MCF 10A (cell line): ENCODE measurements at regions not wholly inside any gene's neighbourhood (a gene's known extent, or its start where the extent isn't known, plus 50 kb on each side); places are given as distances from the start of the nearest gene placed in this dataset.

Experiments used
- BruUV-seq: library from RNA; stranded (reverse); fragments of 400-500 nt; replicated peaks from 2 replicates; lab custom pipeline; 2021; lab: Mats Ljungman, UMichigan
- CTCF ChIA-PET: fragments of 300-600 bp; sonication (Branson Sonifier 250); formaldehyde crosslinking; extraction: SDS; loops from one replicate; lab custom pipeline; 2021; ENCODE audit warnings: antibody characterized with exemption, inconsistent platforms; lab: Yijun Ruan, JAX
- POLR2A ChIA-PET: fragments of 300-600, 350-650 bp; sonication (Branson Sonifier 250); formaldehyde crosslinking; extraction: SDS; loops from one replicate; lab custom pipeline; 2020; ENCODE audit warnings: antibody characterized with exemption, inconsistent platforms; lab: Yijun Ruan, JAX
- DNase-seq: peaks from one replicate; pipeline ENCODE4 v3.0.0-alpha.2; 2018; ENCODE audit not compliant: unreplicated experiment
- H3K27ac Mint-ChIP-seq: one replicate; pipeline ENCODE4 v1.8.0; 2022; ENCODE audit warnings: mild to moderate bottlenecking, low read depth, mixed read lengths; ENCODE audit not compliant: unreplicated experiment
- H3K27me3 Mint-ChIP-seq: one replicate; pipeline ENCODE4 v1.8.0; 2022; ENCODE audit warnings: mixed read lengths; ENCODE audit not compliant: insufficient read depth, unreplicated experiment
- H3K36me3 Mint-ChIP-seq: one replicate; pipeline ENCODE4 v1.8.0; 2022; ENCODE audit warnings: mild to moderate bottlenecking, moderate library complexity, mixed read lengths; ENCODE audit not compliant: insufficient read depth, unreplicated experiment
- H3K4me1 Mint-ChIP-seq: one replicate; pipeline ENCODE4 v1.8.0; 2022; ENCODE audit warnings: mixed read lengths; ENCODE audit not compliant: insufficient read depth, unreplicated experiment
- H3K4me3 Mint-ChIP-seq: one replicate; pipeline ENCODE4 v1.8.0; 2022; ENCODE audit warnings: mild to moderate bottlenecking, moderate library complexity, mixed read lengths; ENCODE audit not compliant: unreplicated experiment
- H3K9me3 Mint-ChIP-seq: one replicate; pipeline ENCODE4 v1.8.0; 2022; ENCODE audit warnings: mixed read lengths; ENCODE audit not compliant: unreplicated experiment
- CTCF ChIP-seq: fragments of 200-600 bp; IDR thresholded peaks from one replicate; pipeline ENCODE4 v1.8.0; 2022; ENCODE audit warnings: antibody characterized with exemption, mild to moderate bottlenecking; ENCODE audit not compliant: unreplicated experiment
- intact Hi-C: fragments of 100-400 bp; cut with micrococcal nuclease; formaldehyde crosslinking; loops from 2 replicates; pipeline ENCODE4 v1.14.1; 2022

GRCh38 chr7:109868215-109868860, 1222.6 kb upstream of the LRRN3 start:
- POLR2A ChIA-PET: no interaction called here
- no peak for TF ChIP-seq CTCF
- H3K27ac Mint-ChIP-seq: no peak overlapping the region
- H3K4me1 Mint-ChIP-seq: no peaks in the 10 kb centered on the region
- intact Hi-C loops: no loop called here
- H3K27me3 Mint-ChIP-seq: peaks cover 24% of the 10 kb centered on the region
- H3K9me3 Mint-ChIP-seq: no peaks in the 10 kb centered on the region
- DNase-seq: no peak
- no peaks in the 10 kb centered on the region for H3K36me3 Mint-ChIP-seq
- BruUV-seq: no TSS peak
- no peak overlapping the region for H3K4me3 Mint-ChIP-seq
- CTCF ChIA-PET: no interaction called here

- CTCF ChIA-PET: interaction anchor here (0.5 kb wide), 1 partner anchor 490 kb away, joined by 3 read pairs; no protein-coding TSS in a partner anchor
- TF ChIP-seq CTCF: no peak
- Mint-ChIP-seq H3K27ac (no peak overlapping the region), H3K27me3 (peaks cover 22% of the 10 kb centered on the region), H3K9me3 (no peaks in the 10 kb centered on the region), H3K36me3 (no peaks in the 10 kb centered on the region), H3K4me1 (no peaks in the 10 kb centered on the region), H3K4me3 (no peak overlapping the region)
- no TSS peak for BruUV-seq
- POLR2A ChIA-PET: no interaction called here
- intact Hi-C loops: no loop called here
- DNase-seq: no peak
Observed at GRCh38 chr7:109873296-109873695, 1217.6 kb upstream of the LRRN3 start.

DNA sequence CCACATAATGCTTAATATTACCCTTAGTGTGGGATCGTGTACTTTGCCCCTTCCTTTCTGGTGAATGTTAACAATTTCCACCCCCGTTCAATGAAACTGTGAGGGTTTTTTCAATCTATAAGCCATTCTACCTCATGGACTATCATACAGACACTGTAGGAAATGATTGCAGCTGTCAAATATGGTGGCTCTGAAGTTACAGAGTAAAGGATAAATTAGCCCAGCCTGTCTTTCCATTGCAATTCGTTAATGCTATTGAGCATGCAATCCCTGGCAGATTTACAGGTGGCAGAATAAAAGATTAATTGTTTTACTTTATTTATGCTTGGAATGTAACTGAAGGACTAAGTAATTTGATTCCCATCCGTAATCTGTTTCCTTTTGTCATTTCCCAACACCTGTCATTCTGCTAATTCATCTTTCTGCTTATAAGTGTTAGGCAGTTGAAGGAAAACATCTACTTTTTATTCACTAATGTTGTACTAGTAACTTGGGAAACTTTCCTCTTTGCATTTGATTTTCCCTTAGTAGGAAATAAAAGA, 1211.6 kb upstream of the LRRN3 start:
- Mint-ChIP-seq H3K4me3 (no peak overlapping the region), H3K27me3 (peaks cover 31% of the 10 kb centered on the region), H3K9me3 (no peaks in the 10 kb centered on the region), H3K27ac (no peak overlapping the region), H3K36me3 (no peaks in the 10 kb centered on the region), H3K4me1 (no peaks in the 10 kb centered on the region)
- no peak for TF ChIP-seq CTCF
- ChIA-PET POLR2A (no interaction called here), CTCF (no interaction called here)
- no peak for DNase-seq
- BruUV-seq: no TSS peak
- intact Hi-C loops: no loop called here

DNA sequence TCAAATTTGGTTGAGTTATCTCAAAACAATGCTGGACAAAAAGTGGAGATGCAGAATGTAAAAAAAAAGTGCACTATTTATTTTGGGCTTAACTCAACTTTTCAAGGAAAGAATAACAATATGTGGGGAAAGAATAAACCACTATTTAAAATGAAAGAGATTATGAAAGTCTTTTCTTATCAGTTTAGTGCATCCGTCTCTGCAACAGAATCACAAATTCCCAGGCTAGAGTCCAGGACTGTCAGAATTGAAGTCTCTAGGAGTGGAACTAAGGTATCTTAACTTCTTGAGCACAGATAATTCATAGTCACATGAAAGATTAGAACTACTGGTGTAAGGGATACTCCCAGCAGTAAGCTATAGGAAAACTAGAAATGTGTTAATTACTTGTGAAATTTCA, 1200.3 kb upstream of the LRRN3 start:
- ChIA-PET POLR2A (no interaction called here), CTCF (no interaction called here)
- no peak for DNase-seq
- Mint-ChIP-seq H3K36me3 (no peaks in the 10 kb centered on the region), H3K27me3 (no peaks in the 10 kb centered on the region), H3K27ac (no peak overlapping the region), H3K4me3 (no peak overlapping the region), H3K4me1 (peaks cover 9% of the 10 kb centered on the region), H3K9me3 (no peaks in the 10 kb centered on the region)
- TF ChIP-seq CTCF: no peak
- intact Hi-C loops: no loop called here
- no TSS peak for BruUV-seq
